ENCODE measurements at regions not wholly inside any gene's neighbourhood (a gene's known extent, or its start where the extent isn't known, plus 50 kb on each side); places are given as distances from the start of the nearest gene placed in this dataset.

DNA sequence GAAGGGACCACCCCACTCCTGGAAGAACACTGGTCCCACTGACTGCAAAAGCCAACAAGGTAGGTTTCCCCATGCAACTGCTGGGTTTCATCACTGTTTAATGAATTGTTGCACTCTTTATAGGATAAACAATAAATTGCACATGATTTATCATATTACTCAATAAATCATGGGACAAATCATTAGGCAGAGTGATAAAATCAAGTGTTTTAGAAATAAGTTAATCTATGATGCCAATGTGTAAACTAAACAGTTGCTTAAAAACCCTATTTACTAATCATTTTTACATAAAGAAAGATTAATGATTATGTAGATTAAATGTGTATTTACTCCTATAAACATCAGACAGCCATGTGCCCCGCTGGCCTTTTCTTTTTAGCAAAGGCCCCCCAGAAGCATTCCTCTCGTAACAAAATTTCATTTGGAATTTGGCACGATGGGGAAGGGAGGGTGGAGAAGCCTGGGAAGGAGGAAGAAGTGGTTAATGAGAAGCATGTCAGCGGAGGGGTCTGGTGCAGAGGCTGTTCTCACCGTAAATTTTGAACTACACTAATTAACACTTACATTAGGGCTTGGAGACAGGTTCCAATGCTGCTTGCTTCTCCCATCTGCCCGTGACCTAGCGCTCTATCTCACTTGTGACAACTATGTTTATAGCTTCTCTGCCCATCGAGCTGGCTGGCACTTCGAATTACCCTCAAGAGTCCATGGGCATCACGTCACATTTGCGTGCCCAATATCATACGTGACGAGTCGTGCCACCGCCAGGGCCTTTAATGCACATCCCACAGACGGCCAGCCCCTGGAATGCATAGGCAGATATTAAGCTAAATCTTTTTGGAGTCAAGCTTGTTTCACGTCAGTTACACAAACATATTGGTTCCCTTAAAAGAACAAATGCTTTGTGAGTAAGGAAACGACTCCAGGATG lies 357.7 kb upstream of the TSHZ3 start:
- 74% methylated on average over 18 of the region's 18 CpGs for WGBS, 2 donors
- no peaks in the 10 kb centered on the region for H3K4me1 ChIP-seq (ENCODE audit: control insufficient read depth in 2 of 2, insufficient read depth in 2 of 2, low read length in 1 of 2)
- no peak overlapping the region for H3K4me3 ChIP-seq (ENCODE audit: low read depth in 1 of 2, low read length in 2 of 2)
- H3K27ac ChIP-seq (ENCODE audit: low read depth in 2 of 2, low read length in 1 of 2) = no peak overlapping the region
- peaks cover 3% of the 10 kb centered on the region in 2 donors for H3K9me3 ChIP-seq (ENCODE audit: control insufficient read depth in 2 of 2, insufficient read depth in 1 of 2, low read depth in 1 of 2, low read length in 1 of 2)
- H3K36me3 ChIP-seq (ENCODE audit: control insufficient read depth in 2 of 2, insufficient read depth in 2 of 2, low read length in 1 of 2) = no peaks in the 10 kb centered on the region
- no peaks in the 10 kb centered on the region for H3K27me3 ChIP-seq (ENCODE audit: control insufficient read depth in 1 of 2, insufficient read depth in 2 of 2, low read length in 2 of 2)

DNA sequence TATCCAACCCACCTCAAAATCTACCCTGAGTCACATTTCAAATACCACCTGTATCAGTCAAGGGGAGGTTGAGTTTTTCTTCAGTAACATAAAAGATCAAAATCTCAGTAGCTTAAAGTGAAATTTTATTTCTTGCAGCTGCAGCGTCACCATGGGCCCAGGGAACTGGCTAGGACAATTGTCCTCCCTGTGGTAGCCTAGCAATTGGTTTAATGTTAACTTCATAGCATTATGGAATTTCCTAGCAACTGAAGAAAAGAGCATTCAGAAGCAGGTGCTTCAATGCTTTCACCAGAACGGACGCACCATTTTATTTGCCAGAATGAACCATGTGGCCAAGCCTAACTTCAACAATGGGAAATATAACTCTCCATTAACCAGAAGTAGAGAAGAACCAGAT lies 359.3 kb upstream of the TSHZ3 start:
- Histone ChIP-seq H3K36me3 (ENCODE audit: control insufficient read depth in 2 of 2, insufficient read depth in 2 of 2, low read length in 1 of 2) (no peaks in the 10 kb centered on the region), H3K27ac (ENCODE audit: low read depth in 2 of 2, low read length in 1 of 2) (no peak overlapping the region), H3K4me1 (ENCODE audit: control insufficient read depth in 2 of 2, insufficient read depth in 2 of 2, low read length in 1 of 2) (no peaks in the 10 kb centered on the region), H3K27me3 (ENCODE audit: control insufficient read depth in 1 of 2, insufficient read depth in 2 of 2, low read length in 2 of 2) (no peaks in the 10 kb centered on the region), H3K9me3 (ENCODE audit: control insufficient read depth in 2 of 2, insufficient read depth in 1 of 2, low read depth in 1 of 2, low read length in 1 of 2) (peaks cover 0 to 3% of the 10 kb centered on the region in 2 donors), H3K4me3 (ENCODE audit: low read depth in 1 of 2, low read length in 2 of 2) (no peak overlapping the region)
- 79 to 80% methylated on average over 3 of the region's 3 CpGs for WGBS, 2 donors

DNA sequence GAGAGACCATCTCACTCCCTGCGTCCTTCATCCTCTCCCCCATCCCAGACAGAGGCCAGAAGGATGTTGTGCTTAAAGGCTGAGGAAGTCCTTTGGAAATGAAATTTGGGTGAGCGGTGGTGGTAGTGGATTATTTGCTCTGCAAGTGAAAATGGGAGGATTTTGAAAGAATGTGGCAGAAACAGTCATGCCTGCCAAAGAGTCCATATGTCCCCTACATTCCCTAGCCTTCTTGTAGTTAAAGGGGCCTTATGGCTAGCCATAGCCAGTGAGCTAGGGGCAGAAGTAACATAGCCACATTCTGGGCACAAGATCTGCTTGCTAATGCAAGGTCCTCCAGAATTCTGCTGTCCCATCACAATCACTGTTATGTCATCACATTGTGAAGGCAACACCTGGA lies 360.2 kb upstream of the TSHZ3 start:
- Histone ChIP-seq H3K27me3 (ENCODE audit: control insufficient read depth in 1 of 2, insufficient read depth in 2 of 2, low read length in 2 of 2) (no peaks in the 10 kb centered on the region), H3K4me1 (ENCODE audit: control insufficient read depth in 2 of 2, insufficient read depth in 2 of 2, low read length in 1 of 2) (no peaks in the 10 kb centered on the region), H3K4me3 (ENCODE audit: low read depth in 1 of 2, low read length in 2 of 2) (no peak overlapping the region), H3K27ac (ENCODE audit: low read depth in 2 of 2, low read length in 1 of 2) (no peak overlapping the region), H3K36me3 (ENCODE audit: control insufficient read depth in 2 of 2, insufficient read depth in 2 of 2, low read length in 1 of 2) (no peaks in the 10 kb centered on the region), H3K9me3 (ENCODE audit: control insufficient read depth in 2 of 2, insufficient read depth in 1 of 2, low read depth in 1 of 2, low read length in 1 of 2) (peaks cover 0 to 3% of the 10 kb centered on the region in 2 donors)
- 86 to 88% methylated on average over 2 of the region's 2 CpGs for WGBS, 2 donors

DNA sequence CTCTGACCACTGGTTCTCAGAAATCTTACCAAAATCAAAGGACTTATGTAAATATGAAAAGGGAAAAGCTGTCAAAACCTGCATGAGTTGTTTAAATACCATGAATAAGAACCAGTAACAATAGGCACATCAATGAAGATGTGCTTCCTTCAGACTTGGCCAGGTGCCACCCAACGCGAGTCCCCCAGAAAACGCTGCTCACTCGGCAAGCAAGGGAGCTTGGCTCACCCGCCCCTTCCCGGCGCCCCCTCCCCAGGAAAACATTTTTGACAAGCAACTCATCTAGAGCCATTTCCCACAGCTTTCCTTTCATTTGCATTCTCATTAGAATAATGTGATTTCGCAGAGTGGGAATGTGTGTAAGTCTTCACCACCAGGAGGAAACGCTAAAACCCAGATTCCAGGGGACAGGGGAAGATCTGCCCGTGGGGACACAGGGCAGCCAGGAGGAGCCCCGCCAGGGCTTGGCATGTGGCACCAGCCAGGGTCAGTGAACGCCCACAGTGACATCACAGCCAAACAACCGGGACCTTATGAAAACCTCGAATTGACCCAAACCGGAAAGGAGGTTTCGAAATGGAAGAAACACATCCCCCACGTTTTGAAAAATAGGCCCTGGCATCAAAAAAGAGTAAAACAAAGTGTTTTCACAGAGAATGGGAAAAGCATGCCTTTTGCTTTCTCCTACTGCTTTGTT lies 366.2 kb upstream of the TSHZ3 start:
- no peaks in the 10 kb centered on the region for H3K4me1 ChIP-seq (ENCODE audit: control insufficient read depth in 2 of 2, insufficient read depth in 2 of 2, low read length in 1 of 2)
- no peak overlapping the region for H3K27ac ChIP-seq (ENCODE audit: low read depth in 2 of 2, low read length in 1 of 2)
- no peaks in the 10 kb centered on the region for H3K36me3 ChIP-seq (ENCODE audit: control insufficient read depth in 2 of 2, insufficient read depth in 2 of 2, low read length in 1 of 2)
- 50 to 60% methylated on average over 17 of the region's 17 CpGs for WGBS, 2 donors
- H3K4me3 ChIP-seq (ENCODE audit: low read depth in 1 of 2, low read length in 2 of 2) = no peak overlapping the region
- H3K9me3 ChIP-seq (ENCODE audit: control insufficient read depth in 2 of 2, insufficient read depth in 1 of 2, low read depth in 1 of 2, low read length in 1 of 2) = peaks cover 0 to 6% of the 10 kb centered on the region in 2 donors
- H3K27me3 ChIP-seq (ENCODE audit: control insufficient read depth in 1 of 2, insufficient read depth in 2 of 2, low read length in 2 of 2) = no peaks in the 10 kb centered on the region

DNA sequence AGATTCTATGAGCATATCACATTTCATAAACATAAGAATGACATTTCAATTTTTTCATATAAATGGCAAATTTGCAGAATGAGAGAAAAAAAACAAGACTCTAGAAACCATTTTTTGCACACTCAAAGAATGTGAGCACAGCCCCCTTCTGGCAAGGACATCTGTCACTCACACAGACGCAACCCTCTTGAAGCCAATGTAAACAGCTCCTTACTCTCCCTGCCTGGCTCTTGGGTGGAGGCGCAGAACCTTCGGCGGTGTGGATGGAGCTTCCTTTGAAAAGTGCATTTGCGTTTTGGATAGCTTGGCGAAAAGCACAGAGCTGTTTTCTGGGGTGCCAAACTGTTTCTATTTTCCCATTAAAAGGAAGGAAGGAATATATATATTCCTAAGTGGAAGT lies 367.6 kb upstream of the TSHZ3 start:
- WGBS, 2 donors = 55 to 66% methylated on average over 6 of the region's 6 CpGs
- Histone ChIP-seq H3K9me3 (ENCODE audit: control insufficient read depth in 2 of 2, insufficient read depth in 1 of 2, low read depth in 1 of 2, low read length in 1 of 2) (peaks cover 0 to 6% of the 10 kb centered on the region in 2 donors), H3K27ac (ENCODE audit: low read depth in 2 of 2, low read length in 1 of 2) (no peak overlapping the region), H3K4me3 (ENCODE audit: low read depth in 1 of 2, low read length in 2 of 2) (no peak overlapping the region), H3K27me3 (ENCODE audit: control insufficient read depth in 1 of 2, insufficient read depth in 2 of 2, low read length in 2 of 2) (no peaks in the 10 kb centered on the region), H3K36me3 (ENCODE audit: control insufficient read depth in 2 of 2, insufficient read depth in 2 of 2, low read length in 1 of 2) (no peaks in the 10 kb centered on the region), H3K4me1 (ENCODE audit: control insufficient read depth in 2 of 2, insufficient read depth in 2 of 2, low read length in 1 of 2) (no peaks in the 10 kb centered on the region)

DNA sequence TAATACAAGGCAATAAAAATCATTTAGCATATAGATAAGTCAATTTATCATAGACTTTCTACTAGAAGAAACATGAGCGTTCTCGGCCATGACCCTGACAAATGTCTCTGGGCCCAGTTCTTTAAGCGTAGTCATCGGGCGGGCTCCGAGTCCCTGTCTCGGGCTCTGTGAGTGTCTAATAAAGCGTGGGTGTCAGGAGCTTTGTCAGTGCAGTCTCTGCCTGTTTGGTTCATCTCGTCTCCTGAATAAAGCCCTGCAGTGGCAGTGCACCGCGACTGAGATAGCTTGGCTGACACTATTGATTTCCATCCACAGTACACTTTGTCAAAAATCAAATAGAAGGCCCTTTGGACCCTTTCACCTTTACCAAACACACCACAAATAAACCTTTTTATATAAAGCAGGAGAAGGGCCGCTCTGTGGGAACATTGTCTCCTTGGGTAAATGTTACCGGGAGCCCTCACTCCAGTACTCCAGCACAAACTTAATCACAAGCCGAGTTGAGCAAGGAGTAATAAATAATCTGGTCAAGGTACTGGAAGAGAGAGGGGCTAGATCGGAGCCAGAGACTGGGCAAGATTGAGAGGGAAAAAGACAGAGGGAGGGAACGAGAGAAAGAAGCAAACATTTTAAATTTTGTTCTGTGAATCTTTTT lies 368.2 kb upstream of the TSHZ3 start:
- Histone ChIP-seq H3K4me3 (ENCODE audit: low read depth in 1 of 2, low read length in 2 of 2) (no peak overlapping the region), H3K36me3 (ENCODE audit: control insufficient read depth in 2 of 2, insufficient read depth in 2 of 2, low read length in 1 of 2) (no peaks in the 10 kb centered on the region), H3K27me3 (ENCODE audit: control insufficient read depth in 1 of 2, insufficient read depth in 2 of 2, low read length in 2 of 2) (no peaks in the 10 kb centered on the region), H3K27ac (ENCODE audit: low read depth in 2 of 2, low read length in 1 of 2) (no peak overlapping the region), H3K4me1 (ENCODE audit: control insufficient read depth in 2 of 2, insufficient read depth in 2 of 2, low read length in 1 of 2) (no peaks in the 10 kb centered on the region), H3K9me3 (ENCODE audit: control insufficient read depth in 2 of 2, insufficient read depth in 1 of 2, low read depth in 1 of 2, low read length in 1 of 2) (peaks cover 0 to 6% of the 10 kb centered on the region in 2 donors)
- WGBS, 2 donors = 46 to 62% methylated on average over 16 of the region's 16 CpGs

DNA sequence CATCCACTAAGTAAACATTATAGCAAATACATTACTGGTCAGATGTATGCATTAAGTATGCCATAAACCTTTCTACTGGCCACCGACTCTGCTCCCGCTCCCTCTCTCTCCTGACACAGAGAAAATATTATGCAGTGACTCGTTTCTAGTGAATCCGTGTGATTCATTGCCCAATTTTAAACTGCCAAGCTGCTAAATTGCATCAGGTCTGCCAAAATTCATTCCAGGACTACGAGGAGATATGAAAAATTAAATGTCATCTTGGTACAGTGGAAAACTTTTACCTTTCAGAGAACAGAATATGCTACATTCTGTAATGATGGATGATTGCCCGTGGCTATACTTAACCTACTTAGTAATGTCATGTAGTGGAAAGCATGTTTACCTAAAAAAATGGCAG lies 368.8 kb upstream of the TSHZ3 start:
- Histone ChIP-seq H3K27ac (ENCODE audit: low read depth in 2 of 2, low read length in 1 of 2) (no peak overlapping the region), H3K36me3 (ENCODE audit: control insufficient read depth in 2 of 2, insufficient read depth in 2 of 2, low read length in 1 of 2) (no peaks in the 10 kb centered on the region), H3K4me1 (ENCODE audit: control insufficient read depth in 2 of 2, insufficient read depth in 2 of 2, low read length in 1 of 2) (no peaks in the 10 kb centered on the region), H3K4me3 (ENCODE audit: low read depth in 1 of 2, low read length in 2 of 2) (no peak overlapping the region), H3K9me3 (ENCODE audit: control insufficient read depth in 2 of 2, insufficient read depth in 1 of 2, low read depth in 1 of 2, low read length in 1 of 2) (peaks cover 0 to 6% of the 10 kb centered on the region in 2 donors), H3K27me3 (ENCODE audit: control insufficient read depth in 1 of 2, insufficient read depth in 2 of 2, low read length in 2 of 2) (no peaks in the 10 kb centered on the region)
- 24 to 34% methylated on average over 6 of the region's 6 CpGs for WGBS, 2 donors

DNA sequence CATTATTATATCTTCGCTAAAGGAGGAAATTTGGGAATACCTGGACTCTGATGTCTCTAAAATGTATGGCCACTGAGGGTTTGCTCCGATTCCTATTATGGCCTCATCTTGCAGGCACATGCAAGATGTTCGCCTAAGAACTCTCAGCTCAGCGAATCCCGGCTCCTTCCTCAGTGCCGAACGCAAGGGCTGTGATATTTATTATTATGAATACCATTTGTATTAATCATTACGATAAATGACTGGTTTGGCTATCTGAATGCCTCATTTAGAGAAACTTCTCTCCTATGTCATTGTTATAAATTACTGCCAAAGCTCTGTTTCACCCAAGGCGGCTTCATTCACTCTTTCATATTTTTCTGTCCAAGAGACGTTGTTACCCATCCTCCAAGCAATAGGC lies 369.7 kb upstream of the TSHZ3 start:
- Histone ChIP-seq H3K4me1 (ENCODE audit: control insufficient read depth in 2 of 2, insufficient read depth in 2 of 2, low read length in 1 of 2) (no peaks in the 10 kb centered on the region), H3K36me3 (ENCODE audit: control insufficient read depth in 2 of 2, insufficient read depth in 2 of 2, low read length in 1 of 2) (no peaks in the 10 kb centered on the region), H3K27ac (ENCODE audit: low read depth in 2 of 2, low read length in 1 of 2) (no peak overlapping the region), H3K27me3 (ENCODE audit: control insufficient read depth in 1 of 2, insufficient read depth in 2 of 2, low read length in 2 of 2) (no peaks in the 10 kb centered on the region), H3K9me3 (ENCODE audit: control insufficient read depth in 2 of 2, insufficient read depth in 1 of 2, low read depth in 1 of 2, low read length in 1 of 2) (peaks cover 0 to 6% of the 10 kb centered on the region in 2 donors), H3K4me3 (ENCODE audit: low read depth in 1 of 2, low read length in 2 of 2) (no peak overlapping the region)
- WGBS, 2 donors = 54 to 71% methylated on average over 10 of the region's 10 CpGs

DNA sequence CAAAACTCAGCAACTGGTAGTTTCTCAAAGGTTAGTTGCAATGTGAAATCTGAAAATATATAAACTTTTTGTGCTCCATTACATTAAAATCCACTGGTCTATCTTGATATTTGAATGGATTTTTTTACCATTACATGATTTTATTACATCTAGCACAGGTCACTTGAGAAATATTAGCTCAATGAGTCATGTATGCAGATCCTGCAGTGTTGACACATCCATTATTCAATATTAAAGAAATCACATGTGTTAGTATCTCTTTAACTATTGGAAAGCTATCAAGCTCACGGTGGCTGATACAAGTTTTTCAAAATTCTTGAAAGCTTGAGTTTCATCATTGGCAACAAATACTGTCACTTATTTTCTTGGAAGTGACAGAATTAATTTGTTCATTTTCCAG lies 373.9 kb upstream of the TSHZ3 start:
- Histone ChIP-seq H3K4me1 (ENCODE audit: control insufficient read depth in 2 of 2, insufficient read depth in 2 of 2, low read length in 1 of 2) (no peaks in the 10 kb centered on the region), H3K9me3 (ENCODE audit: control insufficient read depth in 2 of 2, insufficient read depth in 1 of 2, low read depth in 1 of 2, low read length in 1 of 2) (peaks cover 2% of the 10 kb centered on the region in 2 donors), H3K27ac (ENCODE audit: low read depth in 2 of 2, low read length in 1 of 2) (no peak overlapping the region), H3K4me3 (ENCODE audit: low read depth in 1 of 2, low read length in 2 of 2) (no peak overlapping the region), H3K27me3 (ENCODE audit: control insufficient read depth in 1 of 2, insufficient read depth in 2 of 2, low read length in 2 of 2) (no peaks in the 10 kb centered on the region), H3K36me3 (ENCODE audit: control insufficient read depth in 2 of 2, insufficient read depth in 2 of 2, low read length in 1 of 2) (no peaks in the 10 kb centered on the region)
- 63 to 66% methylated on average over 1 of the region's 1 CpG for WGBS, 2 donors
